GM23338 (cell line): ENCODE measurements at regions not wholly inside any gene's neighbourhood (a gene's known extent, or its start where the extent isn't known, plus 50 kb on each side); places are given as distances from the start of the nearest gene placed in this dataset.

ENCODE experiments used
- CREB1 ChIP-seq: fragments of 250-450 bp; sonication (Bioruptor Pico); IDR thresholded peaks from 2 replicates; pipeline ENCODE4 v1.5.0; 2020; ENCODE audit warnings: low read depth, mild to moderate bottlenecking, moderate library complexity
- EZH2 ChIP-seq: fragments of 200-600 bp; sonication (generic); IDR thresholded peaks from one replicate; pipeline ENCODE4 v1.8.0; 2017; ENCODE audit warnings: antibody characterized with exemption, mild to moderate bottlenecking, low read depth; ENCODE audit not compliant: unreplicated experiment
- JUNB ChIP-seq: IDR thresholded peaks from one replicate; pipeline ENCODE4 v1.6.1; 2016; ENCODE audit warnings: antibody characterized with exemption; ENCODE audit not compliant: unreplicated experiment
- NANOG ChIP-seq: IDR thresholded peaks from 2 replicates; pipeline ENCODE4 v1.6.1; 2016; ENCODE audit warnings: antibody characterized with exemption, borderline replicate concordance
- POLR2AphosphoS5 ChIP-seq: IDR thresholded peaks from 2 replicates; pipeline ENCODE4 v1.6.1; 2016; ENCODE audit warnings: antibody characterized with exemption, low read depth
- ZNF114 ChIP-seq: fragments of 250-450 bp; sonication (Bioruptor Pico); IDR thresholded peaks from 2 replicates; pipeline ENCODE4 v1.5.0; 2020; ENCODE audit warnings: mild to moderate bottlenecking, moderate library complexity
- TF ChIP-seq, protein P1 (sequence below), 2 experiments: fragments of 200-600 bp in 1 of 2; sonication (generic) in 1 of 2; conservative IDR thresholded peaks; 2 replicates each; pipeline versions ENCODE4 v1.5.1 to v1.6.1; 2016 to 2017; ENCODE audit warnings: antibody characterized with exemption in 2 of 2, low read depth in 2 of 2, mild to moderate bottlenecking in 2 of 2, moderate library complexity in 1 of 2

DNA sequence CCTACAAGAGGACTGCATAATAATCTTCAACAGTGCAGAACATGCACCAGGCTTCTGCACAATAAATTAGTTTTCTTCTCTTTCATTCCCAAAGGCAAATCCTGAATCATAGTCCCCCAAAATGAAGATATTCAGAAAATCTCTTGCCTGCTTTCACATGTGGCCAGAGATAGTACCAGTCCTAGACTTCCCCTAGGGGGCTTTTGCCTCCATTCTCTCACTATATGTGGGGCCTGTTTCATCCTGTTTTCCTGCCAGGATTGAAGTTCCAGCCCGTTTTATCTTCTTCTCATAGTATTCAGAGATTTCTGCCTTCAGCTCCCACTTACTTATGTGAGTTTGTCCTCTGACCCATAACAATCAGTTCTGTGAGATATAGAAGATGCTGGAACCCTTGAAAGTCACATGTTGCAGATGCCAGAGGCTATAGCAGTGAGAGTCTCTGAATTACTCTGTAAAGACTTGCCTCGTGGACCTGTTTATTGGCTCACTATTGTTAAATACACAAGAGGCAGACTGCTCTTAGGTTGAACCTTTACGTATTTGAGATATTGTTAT, 421.9 kb upstream of the PCDH9 start:
- TF ChIP-seq, protein P1, sequence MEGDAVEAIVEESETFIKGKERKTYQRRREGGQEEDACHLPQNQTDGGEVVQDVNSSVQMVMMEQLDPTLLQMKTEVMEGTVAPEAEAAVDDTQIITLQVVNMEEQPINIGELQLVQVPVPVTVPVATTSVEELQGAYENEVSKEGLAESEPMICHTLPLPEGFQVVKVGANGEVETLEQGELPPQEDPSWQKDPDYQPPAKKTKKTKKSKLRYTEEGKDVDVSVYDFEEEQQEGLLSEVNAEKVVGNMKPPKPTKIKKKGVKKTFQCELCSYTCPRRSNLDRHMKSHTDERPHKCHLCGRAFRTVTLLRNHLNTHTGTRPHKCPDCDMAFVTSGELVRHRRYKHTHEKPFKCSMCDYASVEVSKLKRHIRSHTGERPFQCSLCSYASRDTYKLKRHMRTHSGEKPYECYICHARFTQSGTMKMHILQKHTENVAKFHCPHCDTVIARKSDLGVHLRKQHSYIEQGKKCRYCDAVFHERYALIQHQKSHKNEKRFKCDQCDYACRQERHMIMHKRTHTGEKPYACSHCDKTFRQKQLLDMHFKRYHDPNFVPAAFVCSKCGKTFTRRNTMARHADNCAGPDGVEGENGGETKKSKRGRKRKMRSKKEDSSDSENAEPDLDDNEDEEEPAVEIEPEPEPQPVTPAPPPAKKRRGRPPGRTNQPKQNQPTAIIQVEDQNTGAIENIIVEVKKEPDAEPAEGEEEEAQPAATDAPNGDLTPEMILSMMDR (conservative IDR thresholded peaks at IDR 0.05; ENCODE audit: low read depth in 2 of 2), result no peak; a peak in 1 of 4 replicates
- TF ChIP-seq POLR2AphosphoS5 (no peak), EZH2 (no peak), CREB1 (no peak), JUNB (no peak), NANOG (no peak), ZNF114 (CRISPR knock-in tag) (no peak)
